Breast epithelium (tissue), 4 donors: ENCODE measurements at regions not wholly inside any gene's neighbourhood (a gene's known extent, or its start where the extent isn't known, plus 50 kb on each side); places are given as distances from the start of the nearest gene placed in this dataset.

Source experiments
- DNase-seq, 2 donors: peaks; one replicate each; pipeline ENCODE4 v3.0.0-alpha.2; 2019; ENCODE audit warnings: low spot score in 2 of 2
- H3K27ac ChIP-seq, 2 donors: fragments of 200-600 bp; sonication (generic) in 1 of 2; one replicate each; pipeline ENCODE4 v1.5.1; 2016 to 2019; ENCODE audit warnings: mild to moderate bottlenecking in 1 of 2
- H3K27me3 ChIP-seq, 2 donors: fragments of 200-600 bp; sonication (generic) in 1 of 2; one replicate each; pipeline versions ENCODE4 v1.5.1 to v1.6.0; 2017 to 2019; ENCODE audit warnings: control low read depth in 1 of 2, mild to moderate bottlenecking in 1 of 2
- H3K36me3 ChIP-seq: fragments of 200-600 bp; one replicate; pipeline ENCODE4 v1.5.1; 2019
- H3K4me1 ChIP-seq, 2 donors: fragments of 200-600 bp; sonication (generic); one replicate each; pipeline ENCODE4 v1.5.1; 2016 to 2019; ENCODE audit warnings: control low read depth in 1 of 2
- H3K4me3 ChIP-seq, 3 donors: fragments of 200-600 bp; sonication (generic); 1 replicate in 2 of 3; 2 replicates in 1 of 3; pipeline ENCODE4 v1.5.1; 2016 to 2019; ENCODE audit warnings: mild to moderate bottlenecking in 3 of 3, moderate library complexity in 2 of 3
- H3K9me3 ChIP-seq, 2 donors: fragments of 200-600 bp; sonication (generic) in 1 of 2; one replicate each; pipeline ENCODE4 v1.5.1; 2016 to 2019; ENCODE audit warnings: control low read depth in 1 of 2
- POLR2A ChIP-seq: fragments of 450-650 bp; IDR thresholded peaks from one replicate; pipeline ENCODE4 v1.6.1; 2016; ENCODE audit warnings: antibody characterized with exemption, mild to moderate bottlenecking, moderate library complexity
- POLR2AphosphoS5 ChIP-seq, 3 donors: sonication (generic); formaldehyde crosslinking; IDR thresholded peaks; one replicate each; pipeline ENCODE4 v1.6.1; 2017; ENCODE audit warnings: antibody characterized with exemption in 3 of 3
- intact Hi-C: fragments of 100-400 bp; cut with DNase I; formaldehyde crosslinking; loops from one replicate; pipeline ENCODE4 v1.15.1; 2023; ENCODE audit warnings: low total_unique reads
- TF ChIP-seq, protein P1 (sequence below), 3 donors: fragments of 450-650 bp; IDR thresholded peaks; one replicate each; pipeline ENCODE4 v1.5.1; 2016 to 2017; ENCODE audit warnings: antibody characterized with exemption in 3 of 3, mild to moderate bottlenecking in 3 of 3, moderate library complexity in 3 of 3

DNA sequence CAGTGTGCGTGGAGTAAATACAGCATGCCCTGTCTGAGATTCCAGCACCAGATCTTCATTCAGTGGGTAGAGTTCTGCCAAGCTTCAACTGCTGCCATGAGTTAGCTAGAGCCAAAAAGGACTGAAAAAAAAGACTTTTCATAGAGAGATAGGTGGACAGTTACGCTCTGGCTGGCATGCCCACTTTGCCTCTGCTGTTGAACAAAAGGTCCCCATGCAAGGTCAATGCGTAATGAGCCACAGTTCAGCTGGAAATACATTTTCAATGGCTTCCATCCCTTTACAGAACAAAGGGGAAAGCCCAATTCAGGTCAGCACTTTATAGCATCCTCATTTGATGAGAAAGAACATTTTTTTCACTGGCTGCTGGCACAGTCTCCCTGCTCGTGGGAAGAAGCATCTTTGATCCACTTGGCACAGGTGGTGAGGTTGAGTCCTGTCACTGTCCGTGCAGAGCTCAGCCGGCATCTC lies 86.9 kb upstream of the ERCC6L2 start:
- Histone ChIP-seq H3K4me3 (no peak overlapping the region), H3K36me3 (no peaks in the 10 kb centered on the region), H3K4me1 (no peaks in the 10 kb centered on the region), H3K9me3 (no peaks in the 10 kb centered on the region), H3K27ac (no peak overlapping the region), H3K27me3 (no peaks in the 10 kb centered on the region)
- no peak for DNase-seq
- TF ChIP-seq POLR2A (no peak), POLR2AphosphoS5 (IDR thresholded peaks at IDR 0.05) (no peak)
- TF ChIP-seq, protein P1, sequence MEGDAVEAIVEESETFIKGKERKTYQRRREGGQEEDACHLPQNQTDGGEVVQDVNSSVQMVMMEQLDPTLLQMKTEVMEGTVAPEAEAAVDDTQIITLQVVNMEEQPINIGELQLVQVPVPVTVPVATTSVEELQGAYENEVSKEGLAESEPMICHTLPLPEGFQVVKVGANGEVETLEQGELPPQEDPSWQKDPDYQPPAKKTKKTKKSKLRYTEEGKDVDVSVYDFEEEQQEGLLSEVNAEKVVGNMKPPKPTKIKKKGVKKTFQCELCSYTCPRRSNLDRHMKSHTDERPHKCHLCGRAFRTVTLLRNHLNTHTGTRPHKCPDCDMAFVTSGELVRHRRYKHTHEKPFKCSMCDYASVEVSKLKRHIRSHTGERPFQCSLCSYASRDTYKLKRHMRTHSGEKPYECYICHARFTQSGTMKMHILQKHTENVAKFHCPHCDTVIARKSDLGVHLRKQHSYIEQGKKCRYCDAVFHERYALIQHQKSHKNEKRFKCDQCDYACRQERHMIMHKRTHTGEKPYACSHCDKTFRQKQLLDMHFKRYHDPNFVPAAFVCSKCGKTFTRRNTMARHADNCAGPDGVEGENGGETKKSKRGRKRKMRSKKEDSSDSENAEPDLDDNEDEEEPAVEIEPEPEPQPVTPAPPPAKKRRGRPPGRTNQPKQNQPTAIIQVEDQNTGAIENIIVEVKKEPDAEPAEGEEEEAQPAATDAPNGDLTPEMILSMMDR (IDR thresholded peaks at IDR 0.05) = no peak
- intact Hi-C loops = no loop called here

DNA sequence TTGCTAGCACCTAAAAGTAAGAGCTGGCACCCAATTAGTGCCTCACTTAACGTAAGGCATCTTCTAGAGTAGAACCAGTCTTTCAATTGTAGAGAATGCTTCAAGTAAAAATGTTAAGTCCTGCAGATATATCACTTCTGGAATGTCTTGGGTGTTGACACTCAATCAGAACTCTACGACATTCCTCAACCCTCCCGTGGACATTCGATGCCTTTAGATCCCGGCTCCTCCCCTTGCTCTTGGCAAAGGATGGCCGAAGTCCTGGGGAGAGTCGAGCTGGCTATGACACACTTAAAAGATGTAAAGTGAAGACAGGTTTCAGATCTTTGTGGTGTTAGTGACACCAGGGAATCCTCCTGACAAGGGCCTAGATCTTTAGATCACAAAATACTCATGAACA lies 87.5 kb upstream of the ERCC6L2 start:
- no peaks in the 10 kb centered on the region for H3K27me3 ChIP-seq
- DNase-seq = no peak
- H3K4me3 ChIP-seq = no peak overlapping the region
- H3K36me3 ChIP-seq = no peaks in the 10 kb centered on the region
- TF ChIP-seq, protein P1 (IDR thresholded peaks at IDR 0.05) = no peak
- TF ChIP-seq POLR2AphosphoS5 (IDR thresholded peaks at IDR 0.05) (no peak), POLR2A (no peak)
- no peaks in the 10 kb centered on the region for H3K4me1 ChIP-seq
- no peak overlapping the region for H3K27ac ChIP-seq
- H3K9me3 ChIP-seq = no peaks in the 10 kb centered on the region
- intact Hi-C loops = no loop called here

DNA sequence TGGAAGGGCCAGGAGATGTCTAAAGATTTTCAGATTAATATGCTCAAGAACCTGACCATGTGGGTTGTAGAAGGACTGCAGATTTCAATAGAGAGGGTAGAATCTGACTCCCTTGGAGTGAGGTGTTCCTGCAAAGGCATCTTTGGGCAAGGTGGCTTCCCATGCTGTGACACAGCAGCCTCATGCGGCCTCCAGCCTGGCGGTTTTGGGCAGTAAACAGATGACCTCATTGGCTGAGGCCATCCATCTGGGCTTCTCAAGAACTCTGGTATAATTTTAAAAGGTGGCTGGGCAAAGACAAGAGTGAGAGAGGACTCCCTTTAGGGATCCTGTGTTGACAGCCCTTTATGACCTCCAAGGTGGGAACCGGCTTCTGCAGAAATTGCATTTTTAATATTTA lies 90.3 kb upstream of the ERCC6L2 start:
- intact Hi-C loops = no loop called here
- Histone ChIP-seq H3K36me3 (no peaks in the 10 kb centered on the region), H3K27ac (no peak overlapping the region), H3K9me3 (no peaks in the 10 kb centered on the region), H3K4me3 (no peak overlapping the region), H3K27me3 (no peaks in the 10 kb centered on the region), H3K4me1 (no peaks in the 10 kb centered on the region)
- no peak for DNase-seq
- TF ChIP-seq, protein P1 (IDR thresholded peaks at IDR 0.05) = no peak
- TF ChIP-seq POLR2A (no peak), POLR2AphosphoS5 (IDR thresholded peaks at IDR 0.05) (no peak)

DNA sequence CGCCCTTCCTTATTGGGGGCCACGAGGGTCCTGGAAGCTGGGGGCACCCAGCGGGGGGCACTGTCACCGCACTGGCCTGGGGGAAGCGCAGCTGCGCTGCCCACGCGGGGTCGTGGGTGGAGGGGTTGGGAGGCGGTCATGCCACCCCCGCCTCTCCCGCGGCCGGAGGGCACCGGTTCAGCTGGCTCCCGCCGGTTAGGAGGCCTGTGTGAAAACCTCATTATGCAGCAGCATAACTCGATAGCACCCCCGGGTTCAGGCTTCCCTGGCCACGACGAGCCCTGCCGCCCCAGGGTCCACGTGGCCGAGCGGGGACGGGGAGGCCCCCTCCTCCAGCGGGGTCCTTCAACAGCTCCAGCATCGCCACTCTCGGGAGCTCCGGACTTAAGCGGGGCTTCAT lies 91.2 kb upstream of the ERCC6L2 start:
- Histone ChIP-seq H3K27me3 (no peaks in the 10 kb centered on the region), H3K4me1 (no peaks in the 10 kb centered on the region), H3K9me3 (no peaks in the 10 kb centered on the region), H3K36me3 (no peaks in the 10 kb centered on the region), H3K27ac (no peak overlapping the region), H3K4me3 (no peak overlapping the region)
- intact Hi-C loops = no loop called here
- DNase-seq = no peak
- TF ChIP-seq POLR2AphosphoS5 (IDR thresholded peaks at IDR 0.05) = no peak
- TF ChIP-seq, protein P1 (IDR thresholded peaks at IDR 0.05) = no peak
- no peak for TF ChIP-seq POLR2A

DNA sequence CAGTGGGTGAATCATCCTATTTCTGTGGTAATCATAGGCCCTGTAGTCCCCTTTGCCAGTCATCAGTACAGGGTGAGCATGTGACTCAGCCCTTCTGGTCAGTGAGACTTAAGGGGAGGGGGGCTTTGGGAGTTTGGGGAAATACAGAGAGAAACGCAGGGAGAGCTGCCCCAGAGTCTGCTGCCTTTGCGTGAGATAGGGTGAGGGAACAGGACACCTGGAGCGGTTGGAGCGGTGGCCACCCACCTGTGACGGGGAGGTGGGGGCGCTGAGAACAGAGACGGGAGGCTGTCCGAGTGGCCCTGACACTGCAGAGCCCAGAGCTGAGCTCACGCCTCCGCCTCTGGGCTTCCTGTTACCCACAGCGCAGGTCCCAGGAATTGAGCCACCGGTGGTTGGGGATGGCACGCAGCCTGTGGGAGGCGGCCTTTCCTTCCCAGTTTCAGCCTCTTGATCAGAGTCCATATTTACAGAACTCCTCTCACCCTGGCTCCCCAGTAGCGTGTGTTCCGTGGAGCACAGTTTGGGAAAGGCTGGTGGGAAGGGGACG lies 92.0 kb upstream of the ERCC6L2 start:
- intact Hi-C loops = no loop called here
- no peaks in the 10 kb centered on the region for H3K27me3 ChIP-seq
- H3K9me3 ChIP-seq = no peaks in the 10 kb centered on the region
- H3K4me3 ChIP-seq = no peak overlapping the region
- TF ChIP-seq, protein P1 (IDR thresholded peaks at IDR 0.05) = no peak
- no peak for TF ChIP-seq POLR2A
- TF ChIP-seq POLR2AphosphoS5 (IDR thresholded peaks at IDR 0.05) = no peak
- no peaks in the 10 kb centered on the region for H3K4me1 ChIP-seq
- H3K27ac ChIP-seq = no peak overlapping the region
- no peaks in the 10 kb centered on the region for H3K36me3 ChIP-seq
- DNase-seq = no peak
